ENCODE measurements at regions not wholly inside any gene's neighbourhood (a gene's known extent, or its start where the extent isn't known, plus 50 kb on each side); places are given as distances from the start of the nearest gene placed in this dataset.
"Not testable (repeated sequence)": the region's sequence is repeated elsewhere in the genome, so short reads cannot be mapped to it uniquely, and the experiment has no call there.

GRCh38 chr14:36465178-36465577 lies 54.9 kb downstream of the NKX2-1 start:
- DNase-seq, result no peak

- no peak for DNase-seq
These were observed 57.1 kb downstream of the NKX2-1 start for GRCh38 chr14:36462890-36463289.

GRCh38 chr14:36455241-36455627 lies 64.8 kb downstream of the NKX2-1 start:
- no peak for DNase-seq

GRCh38 chr14:36454599-36455240 lies 65.3 kb downstream of the NKX2-1 start:
- DNase-seq, result no peak

GRCh38 chr14:36452860-36453259 lies 67.2 kb downstream of the NKX2-1 start:
- DNase-seq, result no peak

- peak; percentile 79 for DNase-seq
These were observed 68.5 kb downstream of the NKX2-1 start for GRCh38 chr14:36451310-36452065.

DNA sequence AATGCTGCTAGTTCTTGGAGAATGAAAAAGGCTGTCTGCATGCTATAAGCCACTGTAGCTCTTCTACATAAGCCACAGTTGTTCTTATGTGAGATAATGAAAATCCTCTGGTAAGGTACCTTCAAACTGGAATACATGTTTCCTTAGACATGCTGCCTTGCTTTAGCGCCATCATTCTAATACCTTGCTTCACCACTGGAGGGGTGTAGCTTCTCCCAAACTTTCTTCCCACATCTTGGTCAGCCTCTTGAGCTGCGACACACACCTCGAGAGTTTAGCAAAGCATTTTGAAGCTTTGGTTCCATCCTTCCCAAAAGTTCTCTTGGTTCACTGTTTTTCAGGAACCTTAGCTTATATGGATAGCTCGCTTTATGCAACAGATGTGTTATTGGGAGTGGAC lies 69.5 kb downstream of the NKX2-1 start:
- DNase-seq, result no peak

- DNase-seq, result no peak
These were observed 70.1 kb downstream of the NKX2-1 start for GRCh38 chr14:36449903-36450302.

DNA sequence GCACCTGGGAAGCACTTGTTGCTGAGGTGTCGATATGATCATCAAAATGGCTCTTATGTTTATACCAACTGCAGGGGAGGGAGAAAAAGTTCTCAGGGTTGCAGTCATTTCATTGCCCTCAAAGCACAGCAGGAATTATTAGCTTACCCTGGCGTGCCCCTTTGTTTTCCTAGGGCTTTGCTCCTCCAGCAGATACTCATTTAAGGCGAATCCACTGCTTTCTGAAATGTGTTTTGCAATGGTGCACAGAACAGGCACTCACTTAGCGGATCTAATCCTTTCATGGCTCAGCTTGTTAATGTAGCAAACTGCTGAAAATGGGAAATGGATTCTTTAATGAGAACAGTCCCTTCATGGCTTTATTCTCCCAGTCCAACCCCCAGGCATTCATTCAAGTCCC lies 76.7 kb downstream of the NKX2-1 start:
- peak; percentile 48 for DNase-seq

DNA sequence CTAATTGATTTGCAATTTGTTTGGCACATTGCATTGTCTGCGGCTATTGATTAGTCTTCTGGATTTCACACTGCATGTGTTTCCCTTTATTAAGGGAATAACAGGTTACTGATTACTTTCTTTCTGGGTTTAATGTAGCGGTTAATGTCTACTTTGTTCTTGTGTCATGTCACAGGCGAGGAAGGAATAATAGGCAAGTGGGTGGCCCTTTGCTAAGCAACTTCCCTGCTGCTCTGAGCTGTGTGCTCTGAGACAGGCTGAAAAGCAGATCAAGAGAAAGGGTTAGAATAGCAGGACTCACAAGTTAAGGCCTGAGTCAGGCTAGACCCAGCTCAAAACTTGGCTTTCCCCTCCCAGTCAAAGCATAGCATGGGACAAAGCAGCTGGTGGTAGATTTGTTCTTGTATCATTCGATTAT lies 77.2 kb downstream of the NKX2-1 start:
- DNase-seq, result no peak

DNA sequence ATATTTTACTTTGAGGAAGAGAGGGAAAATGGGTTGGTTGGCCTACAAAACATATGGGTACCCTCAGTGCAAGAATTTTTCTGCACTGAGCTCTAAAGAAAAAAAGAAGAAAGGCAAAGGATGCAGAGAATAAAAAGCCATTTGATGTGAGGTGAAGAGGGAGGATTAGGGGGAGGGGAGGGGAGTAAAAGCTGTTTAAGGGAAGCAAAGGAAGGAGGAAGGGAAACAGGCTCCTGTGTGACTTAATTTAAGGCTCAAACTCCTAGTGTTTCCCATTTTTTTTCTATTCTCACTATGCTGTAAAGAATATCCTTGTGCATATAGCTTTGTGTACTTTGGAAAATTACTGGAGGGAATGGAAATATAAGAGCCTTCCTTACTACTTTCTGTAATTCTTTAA lies 78.7 kb downstream of the NKX2-1 start:
- no peak for DNase-seq

DNA sequence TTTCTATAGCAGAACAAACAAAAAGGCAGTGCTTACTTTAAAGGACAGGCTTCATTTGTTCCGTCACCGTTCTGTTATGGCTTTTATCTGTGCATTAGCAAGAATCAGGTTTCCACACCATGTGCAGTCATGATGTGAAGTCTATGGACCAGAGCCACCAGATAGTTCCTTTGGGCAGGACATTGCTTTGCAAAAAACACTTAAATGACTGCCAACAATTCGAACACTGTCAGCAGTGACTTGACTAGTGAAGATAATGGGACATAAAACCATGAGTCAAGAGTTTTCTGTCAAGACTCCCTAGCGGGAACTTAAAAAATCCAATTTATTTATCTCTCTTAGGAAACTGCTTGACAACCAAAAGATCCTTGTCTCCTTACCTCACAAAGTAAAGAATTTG lies 80.3 kb downstream of the NKX2-1 start:
- DNase-seq, result peak; percentile 65

GRCh38 chr14:36438883-36439282 lies 81.1 kb downstream of the NKX2-1 start:
- no peak for DNase-seq

DNA sequence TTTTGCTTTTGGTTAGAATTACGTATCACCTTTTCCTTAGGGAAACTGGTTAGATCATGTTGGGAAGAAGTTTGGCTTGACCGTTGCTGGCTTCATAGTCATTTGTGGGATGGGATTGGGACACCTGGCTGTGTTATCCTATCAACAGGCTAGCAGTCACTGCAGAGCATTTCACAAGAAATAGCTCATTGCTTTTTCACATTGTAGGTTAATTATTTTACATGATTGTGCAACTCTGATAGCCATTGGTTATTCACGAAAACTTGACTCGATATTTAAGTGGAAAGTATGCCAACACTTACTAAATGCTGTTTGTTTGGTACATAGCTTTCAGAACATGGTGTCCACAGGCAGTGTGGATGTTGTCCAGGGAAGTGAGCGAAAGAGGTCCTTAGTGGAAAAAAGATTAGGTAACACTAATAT lies 89.4 kb downstream of the NKX2-1 start:
- no peak for DNase-seq

DNA sequence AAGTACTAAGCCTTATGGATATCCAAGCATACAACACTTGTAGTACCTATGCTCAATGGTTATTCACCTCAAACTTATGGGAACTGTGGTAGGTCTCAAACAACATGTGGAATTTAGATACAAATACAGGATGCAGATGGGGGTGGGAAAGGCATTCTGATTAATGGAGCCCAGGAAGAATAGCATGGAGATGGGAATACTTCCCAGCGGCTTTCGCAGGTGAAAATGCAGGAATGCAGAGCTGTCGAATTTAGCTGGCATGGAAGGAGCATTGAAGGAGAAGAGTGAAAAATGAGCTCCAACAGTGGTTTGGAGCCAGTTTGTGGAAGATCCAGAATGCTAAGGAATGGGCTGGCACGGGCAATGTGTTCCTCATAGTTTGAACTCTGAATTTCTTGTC lies 89.9 kb downstream of the NKX2-1 start:
- no peak for DNase-seq

- no peak for DNase-seq
These were observed 90.3 kb downstream of the NKX2-1 start for GRCh38 chr14:36429692-36430091.

- no peak for DNase-seq
These were observed 91.7 kb downstream of the NKX2-1 start for GRCh38 chr14:36428350-36428749.

- DNase-seq, result no peak
These were observed 93.2 kb downstream of the NKX2-1 start for GRCh38 chr14:36426836-36427235.

- DNase-seq, result no peak
These were observed 93.9 kb downstream of the NKX2-1 start for GRCh38 chr14:36426113-36426512.

DNA sequence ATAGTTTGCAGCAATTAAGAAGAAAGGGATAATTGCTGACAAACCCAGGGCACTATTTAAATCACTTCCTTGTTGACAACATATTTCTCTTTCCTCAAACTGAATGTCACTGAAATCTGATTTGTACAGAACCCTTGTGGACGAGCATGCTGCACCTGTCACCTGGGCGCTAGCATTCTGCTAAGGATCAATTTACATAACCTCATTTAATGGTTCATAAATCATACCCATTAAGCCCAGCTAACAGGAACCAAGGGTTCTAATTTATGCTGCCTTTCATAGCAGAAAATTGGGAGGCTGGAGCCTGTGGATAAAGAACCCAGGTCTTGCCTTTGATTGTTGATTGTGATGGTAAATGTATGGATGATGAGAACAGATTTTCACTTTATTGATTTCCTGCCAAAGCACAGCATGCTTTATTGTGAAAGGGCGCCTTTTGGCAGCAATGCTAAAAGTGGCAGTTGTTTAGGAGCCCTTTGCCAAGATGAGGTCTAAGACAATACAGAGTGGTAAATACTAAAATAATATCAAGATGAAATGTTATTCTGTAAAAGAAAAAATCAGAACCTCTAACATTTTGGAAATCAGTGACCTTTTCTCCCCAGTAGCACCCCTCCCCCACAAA lies 95.4 kb downstream of the NKX2-1 start:
- DNase-seq, result peak; percentile 94

DNA sequence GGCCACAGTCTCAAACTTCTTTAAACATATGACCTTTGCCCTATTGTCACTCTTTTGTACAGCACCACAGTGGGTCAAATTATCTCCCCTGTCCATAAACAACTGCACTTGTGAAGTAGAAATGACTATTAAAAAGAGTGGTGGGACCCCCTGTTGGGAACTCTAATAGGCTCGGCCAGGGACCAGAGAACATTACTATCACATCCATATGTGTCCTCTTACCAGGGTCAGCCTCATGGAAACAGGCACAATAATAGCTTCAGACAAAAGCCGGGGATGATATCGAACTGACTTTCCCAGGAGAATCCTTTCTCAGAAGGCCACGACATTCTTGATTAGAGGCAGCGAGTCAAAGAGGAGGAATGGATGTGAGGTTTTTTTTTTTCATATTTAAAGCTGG lies 96.6 kb downstream of the NKX2-1 start:
- DNase-seq, result no peak

- no peak for DNase-seq
These were observed 99.8 kb upstream of the MBIP start for GRCh38 chr14:36420149-36420687.

DNA sequence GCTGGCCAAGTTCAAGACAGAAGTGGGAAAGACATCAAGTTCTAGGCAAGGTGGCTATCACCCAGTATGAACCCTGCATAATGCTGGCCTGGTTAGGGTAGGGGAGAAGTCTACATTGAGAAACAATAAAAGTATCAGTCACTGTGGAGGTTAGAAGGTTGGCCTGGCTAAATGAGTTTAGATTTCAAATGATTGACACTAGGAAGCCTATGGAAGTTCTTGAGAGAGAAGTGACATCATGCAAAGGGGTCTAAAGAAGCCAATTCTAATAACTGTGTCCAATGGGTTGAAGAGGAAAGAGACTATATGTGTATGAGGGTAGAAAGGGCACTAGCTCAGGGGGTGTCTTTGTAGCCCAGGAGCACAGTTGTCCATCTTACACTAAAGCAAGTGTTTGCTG lies 98.5 kb upstream of the MBIP start:
- DNase-seq, result no peak

DNA sequence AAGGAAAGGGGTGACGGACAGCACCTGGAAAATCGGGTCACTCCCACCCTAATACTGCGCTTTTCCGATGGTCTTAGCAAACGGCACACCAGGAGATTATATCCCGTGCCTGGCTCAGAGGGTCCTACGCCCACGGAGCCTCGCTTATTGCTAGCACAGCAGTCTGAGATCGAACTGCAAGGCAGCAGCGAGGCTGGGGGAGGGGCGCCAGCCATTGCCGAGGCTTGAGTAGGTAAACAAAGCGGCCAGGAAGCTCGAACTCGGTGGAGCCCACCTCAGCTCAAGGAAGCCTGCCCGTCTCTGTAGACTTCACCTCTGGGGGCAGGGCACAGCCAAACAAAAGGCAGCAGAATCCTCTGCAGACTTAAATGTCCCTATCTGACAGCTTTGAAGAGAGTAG lies 91.5 kb upstream of the MBIP start:
- DNase-seq, result not testable (repeated sequence)
